Spleen (tissue), 7 donors: ENCODE measurements at regions not wholly inside any gene's neighbourhood (a gene's known extent, or its start where the extent isn't known, plus 50 kb on each side); places are given as distances from the start of the nearest gene placed in this dataset.

ENCODE experiments used
- CTCF ChIP-seq, 11 experiments: fragments of 200-600 bp in 7 of 11; fragments of 450-650 bp in 4 of 11; sonication (generic) in 4 of 11; IDR thresholded peaks in 8 of 11; conservative IDR thresholded peaks in 3 of 11; 1 replicate in 7 of 11; 2 replicates in 4 of 11; pipeline versions ENCODE4 v1.4.0 to v1.8.0; 2016 to 2021; ENCODE audit warnings: antibody characterized with exemption in 11 of 11, inconsistent platforms in 4 of 11, mild to moderate bottlenecking in 1 of 11
- POLR2AphosphoS5 ChIP-seq, 3 donors: sonication (generic); formaldehyde crosslinking; IDR thresholded peaks; one replicate each; pipeline ENCODE4 v1.5.1; 2017; ENCODE audit warnings: antibody characterized with exemption in 3 of 3
- donor health status: DM: no; HTN: no; CAD: no; lungs with moderate emphysema.
- donor health status: DM: no; HTN: no; CAD: no.
- donor health status: DM: no; HTN: no; CAD: no.

DNA sequence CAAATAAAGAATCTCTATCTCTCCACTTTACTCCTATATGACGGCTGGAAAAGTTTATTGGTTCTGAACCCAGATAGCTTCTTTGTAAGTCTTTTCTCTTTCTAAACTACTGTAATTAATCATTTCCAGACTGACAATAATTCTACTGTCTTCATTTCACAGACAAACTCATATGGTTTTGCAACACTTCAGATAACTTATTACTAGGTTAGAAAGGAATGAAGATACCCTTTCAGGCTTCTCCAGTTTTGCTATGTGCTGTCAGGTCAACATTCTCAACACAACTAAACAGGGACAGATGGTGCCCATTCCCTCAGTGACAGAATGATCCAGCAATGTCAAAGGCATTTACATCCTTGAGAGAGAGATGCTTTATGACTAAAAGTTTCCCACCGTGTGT, 198.5 kb upstream of the ITGA4 start:
- TF ChIP-seq POLR2AphosphoS5 (IDR thresholded peaks at IDR 0.05) = no peak
- no peak for TF ChIP-seq CTCF (IDR thresholded peaks at IDR 0.05 in 8 of 11, conservative IDR thresholded peaks at IDR 0.05 in 3 of 11)
